GM12878 (cell line): ENCODE measurements at regions not wholly inside any gene's neighbourhood (a gene's known extent, or its start where the extent isn't known, plus 50 kb on each side); places are given as distances from the start of the nearest gene placed in this dataset.

Experiments used
- ATAC-seq: fragments of 200-7000 bp; cut with Tn5 transposase; 3 replicates; pipeline ENCODE4 v1.9.1; 2020; ENCODE audit warnings: mild to moderate bottlenecking, moderate library complexity
- BruUV-seq: library from RNA; stranded (reverse); fragments of 400-500 nt; replicated peaks from 2 replicates; lab custom pipeline; 2021; lab: Mats Ljungman, UMichigan
- CTCF ChIA-PET: fragments of 300-600 bp; sonication (Branson Sonifier 250); formaldehyde crosslinking; extraction: SDS; loops from one replicate; lab custom pipeline; 2021; ENCODE audit warnings: inconsistent platforms; lab: Yijun Ruan, JAX
- POLR2A ChIA-PET: fragments of 350-600 bp; formaldehyde crosslinking; extraction: SDS; loops from one replicate; lab custom pipeline; 2021; ENCODE audit warnings: inconsistent platforms; lab: Charles Lee
- RAD21 ChIA-PET: fragments of 300-600 bp; sonication (Branson Sonifier 250); formaldehyde crosslinking; loops from one replicate; lab custom pipeline; 2023; ENCODE audit warnings: antibody characterized with exemption; ENCODE audit not compliant: unreplicated experiment; lab: Charles Lee
- SMC1A ChIA-PET: fragments of 300-600 bp; sonication (Branson Sonifier 250); formaldehyde crosslinking; loops from one replicate; lab custom pipeline; 2023; ENCODE audit not compliant: unreplicated experiment, uncharacterized antibody; lab: Charles Lee
- DNase-seq: peaks from one replicate; pipeline ENCODE4 v3.0.0-alpha.2; 2011; ENCODE audit warnings: low read depth, low spot score
- FAIRE-seq: peaks from 3 replicates; lab custom pipeline; 2011; peaks lifted over from hg19 to GRCh38; lab: Jason Lieb, UNC
- H2AFZ ChIP-seq: 2 replicates; pipeline ENCODE4 v1.6.0; 2011; ENCODE audit warnings: low read depth, low read length, control low read depth; ENCODE audit not compliant: control insufficient read depth
- H3K27ac ChIP-seq: 2 replicates; pipeline ENCODE4 v1.5.1; 2011; ENCODE audit warnings: control low read depth; ENCODE audit not compliant: control insufficient read depth, insufficient read depth
- H3K27me3 ChIP-seq, 2 experiments: replicated peaks in 1 of 2; 2 replicates each; pipeline versions ENCODE4 v1.6.0 to v1.6.1; 2011; ENCODE audit warnings: low read length in 1 of 2; ENCODE audit not compliant: control insufficient read depth in 2 of 2, insufficient read depth in 2 of 2
- H3K36me3 ChIP-seq, 2 experiments: 2 replicates each; pipeline ENCODE4 v1.5.1; 2011; ENCODE audit warnings: low read length in 1 of 2; ENCODE audit not compliant: control insufficient read depth in 2 of 2, insufficient read depth in 2 of 2
- H3K4me1 ChIP-seq: 2 replicates; pipeline ENCODE4 v1.6.1; 2011; ENCODE audit warnings: mild to moderate bottlenecking, low read length, moderate library complexity, mixed read lengths; ENCODE audit not compliant: control insufficient read depth, insufficient read depth
- H3K4me2 ChIP-seq: 2 replicates; pipeline ENCODE4 v1.6.0; 2011; ENCODE audit warnings: control low read depth; ENCODE audit not compliant: control insufficient read depth, insufficient read depth
- H3K4me3 ChIP-seq: fragments of 200-600 bp; sonication (generic); 2 replicates; pipeline ENCODE4 v1.5.1; 2016
- H3K79me2 ChIP-seq: 2 replicates; pipeline ENCODE4 v1.6.0; 2011; ENCODE audit warnings: low read length; ENCODE audit not compliant: control insufficient read depth, insufficient read depth
- H3K9ac ChIP-seq: 2 replicates; pipeline ENCODE4 v1.8.0; 2011; ENCODE audit warnings: low read length, control low read depth, mixed read lengths; ENCODE audit not compliant: control insufficient read depth, insufficient read depth
- H3K9me3 ChIP-seq: replicated peaks from 3 replicates; pipeline ENCODE4 v1.5.1; 2011; ENCODE audit warnings: mild to moderate bottlenecking, low read length; ENCODE audit not compliant: control insufficient read depth, insufficient read depth
- H4K20me1 ChIP-seq: 2 replicates; pipeline ENCODE4 v1.6.0; 2011; ENCODE audit not compliant: control insufficient read depth, insufficient read depth
- DPF2 ChIP-seq: fragments of 450-650 bp; IDR thresholded peaks from 2 replicates; pipeline ENCODE4 v1.6.1; 2017; ENCODE audit warnings: mild to moderate bottlenecking
- EGR1 ChIP-seq, 2 experiments: IDR thresholded peaks; 1 replicate in 1 of 2; 2 replicates in 1 of 2; pipeline ENCODE4 v1.6.1; 2011 to 2012; ENCODE audit warnings: low read depth in 2 of 2, low read length in 2 of 2, borderline replicate concordance in 1 of 2, mild to moderate bottlenecking in 1 of 2, moderate library complexity in 1 of 2
- GABPA ChIP-seq: IDR thresholded peaks from 2 replicates; pipeline ENCODE4 v1.6.1; 2014; ENCODE audit warnings: antibody characterized with exemption, low read depth, mild to moderate bottlenecking, inconsistent platforms
- HDAC6 ChIP-seq: fragments of 200-600 bp; sonication (generic); IDR thresholded peaks from one replicate; pipeline ENCODE4 v1.8.0; 2017; ENCODE audit warnings: antibody characterized with exemption; ENCODE audit not compliant: unreplicated experiment
- IKZF1 ChIP-seq: fragments of 450-650 bp; conservative IDR thresholded peaks from 2 replicates; pipeline ENCODE4 v1.6.1; 2017; ENCODE audit warnings: antibody characterized with exemption, mild to moderate bottlenecking
- RUNX3 ChIP-seq: IDR thresholded peaks from 2 replicates; pipeline ENCODE4 v1.6.1; 2012; ENCODE audit warnings: low read length, inconsistent platforms
- ZNF622 ChIP-seq: fragments of 450-650 bp; IDR thresholded peaks from 2 replicates; pipeline ENCODE4 v1.6.1; 2017; ENCODE audit warnings: mild to moderate bottlenecking, inconsistent platforms
- WGBS: methylation state at CpG from one replicate; pipeline ENCODE4 v1.1.6; 2016; ENCODE audit warnings: low lambda C conversion rate; ENCODE audit not compliant: insufficient replicate concordance, insufficient coverage; ENCODE audit errors: missing lambda C conversion rate; 5-methylcytosine and 5-hydroxymethylcytosine counted together
- in situ Hi-C: fragments of 300-500 bp; cut with MboI; formaldehyde crosslinking; loops from 9 replicates; pipeline ENCODE4 v1.14.3; 2018; ENCODE audit warnings: mixed read lengths
- intact Hi-C: fragments of 100-400 bp; cut with micrococcal nuclease; formaldehyde crosslinking; loops from one replicate; pipeline ENCODE4 v1.14.2; 2022; ENCODE audit not compliant: unreplicated experiment
- TF ChIP-seq, protein P1 (sequence below): fragments of 450-650 bp; IDR thresholded peaks from 2 replicates; pipeline ENCODE4 v1.6.1; 2017; ENCODE audit warnings: mild to moderate bottlenecking

DNA sequence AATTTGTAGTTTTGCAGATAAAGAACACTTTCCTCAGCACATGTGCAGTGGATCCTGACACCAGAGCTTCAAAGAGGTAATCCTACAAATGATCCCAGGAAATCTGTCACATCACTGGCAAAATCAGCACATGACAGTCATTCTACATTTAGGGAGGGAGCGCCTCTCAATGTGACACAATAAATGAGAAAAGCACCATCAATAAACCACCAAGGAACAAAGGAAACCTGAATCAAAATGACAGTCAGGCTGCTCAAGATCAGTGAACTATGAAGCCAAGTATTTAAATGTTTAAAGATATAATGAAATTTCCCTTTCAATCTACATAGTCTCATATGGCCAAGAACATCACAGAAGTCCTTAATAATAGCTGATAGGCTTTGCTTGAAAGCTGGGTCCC, 119.5 kb downstream of the LRRN1 start:
- no peaks in the 10 kb centered on the region for H3K36me3 ChIP-seq
- CTCF ChIA-PET, result interaction anchor here (0.5 to 2.9 kb wide), 2 partner anchors 685 to 719 kb away, joined by 4 to 9 read pairs; no protein-coding TSS in a partner anchor
- no peak for DNase-seq
- H3K9me3 ChIP-seq, result no peaks in the 10 kb centered on the region
- H3K4me3 ChIP-seq, result no peak overlapping the region
- RAD21 ChIA-PET, result no interaction called here
- no peaks in the 10 kb centered on the region for H3K27me3 ChIP-seq
- no peak overlapping the region for H3K27ac ChIP-seq
- no peak for ATAC-seq
- SMC1A ChIA-PET, result no interaction called here
- intact Hi-C loops, result no loop called here
- no peak overlapping the region for H2AFZ ChIP-seq
- FAIRE-seq, result no peak
- no peaks in the 10 kb centered on the region for H3K4me1 ChIP-seq
- POLR2A ChIA-PET, result no interaction called here
- WGBS, result 40% methylated on average over 1 of the region's 1 CpG
- no peak overlapping the region for H3K9ac ChIP-seq
- no TSS peak for BruUV-seq
- no peaks in the 10 kb centered on the region for H4K20me1 ChIP-seq
- TF ChIP-seq GABPA, result no peak
- no peak for TF ChIP-seq DPF2
- no peak for TF ChIP-seq RUNX3
- TF ChIP-seq IKZF1, result no peak
- no peak for TF ChIP-seq EGR1 (IDR thresholded peaks at IDR 0.05; ENCODE audit: borderline replicate concordance in 1 of 2, low read depth in 2 of 2, low read length in 2 of 2)
- TF ChIP-seq, protein P1, sequence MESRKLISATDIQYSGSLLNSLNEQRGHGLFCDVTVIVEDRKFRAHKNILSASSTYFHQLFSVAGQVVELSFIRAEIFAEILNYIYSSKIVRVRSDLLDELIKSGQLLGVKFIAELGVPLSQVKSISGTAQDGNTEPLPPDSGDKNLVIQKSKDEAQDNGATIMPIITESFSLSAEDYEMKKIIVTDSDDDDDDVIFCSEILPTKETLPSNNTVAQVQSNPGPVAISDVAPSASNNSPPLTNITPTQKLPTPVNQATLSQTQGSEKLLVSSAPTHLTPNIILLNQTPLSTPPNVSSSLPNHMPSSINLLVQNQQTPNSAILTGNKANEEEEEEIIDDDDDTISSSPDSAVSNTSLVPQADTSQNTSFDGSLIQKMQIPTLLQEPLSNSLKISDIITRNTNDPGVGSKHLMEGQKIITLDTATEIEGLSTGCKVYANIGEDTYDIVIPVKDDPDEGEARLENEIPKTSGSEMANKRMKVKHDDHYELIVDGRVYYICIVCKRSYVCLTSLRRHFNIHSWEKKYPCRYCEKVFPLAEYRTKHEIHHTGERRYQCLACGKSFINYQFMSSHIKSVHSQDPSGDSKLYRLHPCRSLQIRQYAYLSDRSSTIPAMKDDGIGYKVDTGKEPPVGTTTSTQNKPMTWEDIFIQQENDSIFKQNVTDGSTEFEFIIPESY, result no peak
- no peak for TF ChIP-seq ZNF622
- TF ChIP-seq HDAC6, result no peak
- in situ Hi-C loops, result no loop called here
- no peaks in the 10 kb centered on the region for H3K79me2 ChIP-seq
- no peak overlapping the region for H3K4me2 ChIP-seq
